ENCODE measurements at regions not wholly inside any gene's neighbourhood (a gene's known extent, or its start where the extent isn't known, plus 50 kb on each side); places are given as distances from the start of the nearest gene placed in this dataset.

DNA sequence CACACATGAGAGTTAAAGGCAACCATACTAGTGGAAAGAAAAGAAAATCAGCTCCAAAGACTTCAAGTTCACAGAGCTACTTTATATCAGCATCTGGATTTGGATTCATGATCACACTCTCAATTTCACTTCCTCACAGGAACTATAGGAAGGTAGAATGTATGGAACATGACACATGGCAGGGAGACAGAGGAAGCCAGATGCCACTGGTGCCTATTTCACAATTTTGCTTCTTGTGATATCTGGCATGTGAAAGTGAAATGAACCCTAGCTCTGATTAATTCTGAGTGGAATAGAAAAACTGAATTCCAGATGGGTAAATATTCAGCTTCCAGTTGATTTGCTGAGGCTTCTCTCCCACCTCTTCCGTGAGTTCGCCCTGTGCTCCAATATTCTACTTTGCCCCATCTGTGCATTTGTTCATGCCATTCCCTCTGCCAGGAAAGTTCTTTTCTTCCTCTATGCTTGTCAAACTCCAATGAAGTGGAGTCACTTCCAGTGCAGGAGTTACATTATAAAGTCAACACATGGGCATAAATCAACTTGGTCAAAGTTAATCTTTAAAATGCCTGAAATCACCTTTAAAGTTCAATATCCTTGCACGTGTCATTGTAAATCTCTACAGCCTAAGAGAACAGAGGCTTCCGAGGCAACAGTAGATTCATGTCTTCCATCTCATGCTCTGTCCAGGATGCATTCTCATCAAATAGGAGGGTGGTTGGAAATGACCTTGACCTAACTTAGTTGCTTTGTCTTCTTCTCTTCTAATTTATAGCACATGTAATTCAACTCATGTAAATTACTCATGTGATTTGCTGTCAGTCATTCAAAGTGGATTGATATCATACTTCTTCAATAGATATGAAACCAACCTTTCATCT lies 275.3 kb downstream of the HIVEP2 start:
- DNase-seq (ENCODE audit: low read depth, low spot score) = no peak
- Histone ChIP-seq H3K27me3 (ENCODE audit: insufficient read depth, insufficient read length) (no peaks in the 10 kb centered on the region), H3K36me3 (ENCODE audit: insufficient read depth, insufficient read length, low read length) (no peaks in the 10 kb centered on the region), H3K4me1 (ENCODE audit: insufficient read depth, insufficient read length) (no peaks in the 10 kb centered on the region), H3K9me3 (ENCODE audit: insufficient read depth, low read length) (no peaks in the 10 kb centered on the region), H3K4me3 (ENCODE audit: insufficient read length, low read depth) (no peak overlapping the region), H3K9ac (ENCODE audit: insufficient read length, low read depth) (no peak overlapping the region)
- TF ChIP-seq SUZ12 (IDR thresholded peaks at IDR 0.05; ENCODE audit: extremely low read depth, insufficient read depth, insufficient read length) (no peak), ZNF274 (IDR thresholded peaks at IDR 0.05; ENCODE audit: low read depth, low read length) (no peak), YY1 (IDR thresholded peaks at IDR 0.05; ENCODE audit: insufficient read depth, insufficient read length) (no peak)

DNA sequence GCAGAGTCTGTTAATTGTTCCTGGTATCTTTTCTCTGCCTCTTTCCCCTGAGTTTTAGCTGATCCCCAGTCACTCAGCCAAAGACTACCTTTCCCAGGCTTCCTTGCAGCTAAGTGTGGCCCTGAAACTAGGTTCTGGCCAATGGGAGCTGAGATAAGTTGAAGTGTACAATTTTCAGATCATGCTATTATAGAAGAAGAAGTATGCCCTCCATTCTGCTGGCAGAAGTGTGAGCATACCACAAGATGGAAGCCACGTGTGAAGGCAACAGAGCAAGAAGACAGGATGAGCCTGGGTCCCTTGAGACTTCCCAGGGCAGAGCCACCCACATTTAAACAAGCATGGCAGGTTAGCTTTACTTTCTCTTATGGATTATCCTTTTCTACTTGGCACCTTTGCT lies 273.2 kb downstream of the HIVEP2 start:
- Histone ChIP-seq H3K4me3 (ENCODE audit: insufficient read length, low read depth) (no peak overlapping the region), H3K4me1 (ENCODE audit: insufficient read depth, insufficient read length) (no peaks in the 10 kb centered on the region), H3K9ac (ENCODE audit: insufficient read length, low read depth) (no peak overlapping the region), H3K9me3 (ENCODE audit: insufficient read depth, low read length) (no peaks in the 10 kb centered on the region), H3K36me3 (ENCODE audit: insufficient read depth, insufficient read length, low read length) (no peaks in the 10 kb centered on the region), H3K27me3 (ENCODE audit: insufficient read depth, insufficient read length) (no peaks in the 10 kb centered on the region)
- TF ChIP-seq YY1 (IDR thresholded peaks at IDR 0.05; ENCODE audit: insufficient read depth, insufficient read length) (no peak), ZNF274 (IDR thresholded peaks at IDR 0.05; ENCODE audit: low read depth, low read length) (no peak), SUZ12 (IDR thresholded peaks at IDR 0.05; ENCODE audit: extremely low read depth, insufficient read depth, insufficient read length) (no peak)
- DNase-seq (ENCODE audit: low read depth, low spot score) = no peak

DNA sequence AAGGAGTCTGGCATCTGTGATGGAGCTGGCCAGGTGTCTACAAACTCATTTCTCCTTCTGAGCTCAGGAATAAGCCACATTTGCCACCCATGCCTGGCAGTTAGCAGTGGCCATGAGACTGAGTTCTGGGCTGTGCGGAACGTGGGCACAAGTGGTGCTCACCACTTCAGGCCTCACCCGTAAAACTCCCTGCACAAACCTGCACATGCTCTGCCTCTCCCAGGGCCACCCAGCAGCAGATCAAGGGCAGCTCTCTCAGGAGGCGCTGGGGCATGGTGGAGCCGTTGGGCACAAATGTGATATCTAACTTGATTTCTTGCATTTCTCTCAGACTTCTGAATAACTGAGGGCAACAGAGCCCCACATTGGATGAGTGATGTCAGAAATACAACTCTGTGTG lies 269.5 kb downstream of the HIVEP2 start:
- no peak for DNase-seq (ENCODE audit: low read depth, low spot score)
- no peak for TF ChIP-seq SUZ12 (IDR thresholded peaks at IDR 0.05; ENCODE audit: extremely low read depth, insufficient read depth, insufficient read length)
- no peak for TF ChIP-seq ZNF274 (IDR thresholded peaks at IDR 0.05; ENCODE audit: low read depth, low read length)
- TF ChIP-seq YY1 (IDR thresholded peaks at IDR 0.05; ENCODE audit: insufficient read depth, insufficient read length) = no peak

DNA sequence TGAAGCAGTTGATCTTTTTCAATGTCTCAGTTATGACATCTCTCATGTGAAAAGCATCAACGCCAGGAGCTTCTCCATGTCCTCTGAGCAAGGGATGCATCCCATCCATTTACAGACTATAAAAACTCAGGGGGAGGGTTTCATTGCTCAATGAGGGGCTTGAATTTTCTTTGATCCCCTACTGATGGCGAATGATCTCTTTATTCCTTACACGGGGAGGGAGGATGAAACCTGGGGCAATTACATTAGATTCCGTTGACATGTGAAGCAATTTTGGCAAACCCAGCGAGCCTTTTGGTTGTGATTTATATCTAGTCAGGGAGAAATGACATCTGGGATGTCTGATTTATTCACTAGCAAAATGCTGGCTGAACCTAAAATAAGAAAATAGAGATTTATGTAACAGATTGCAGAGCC lies 268.9 kb downstream of the HIVEP2 start:
- no peak for TF ChIP-seq ZNF274 (IDR thresholded peaks at IDR 0.05; ENCODE audit: low read depth, low read length)
- TF ChIP-seq YY1 (IDR thresholded peaks at IDR 0.05; ENCODE audit: insufficient read depth, insufficient read length) = no peak
- no peak for TF ChIP-seq SUZ12 (IDR thresholded peaks at IDR 0.05; ENCODE audit: extremely low read depth, insufficient read depth, insufficient read length)
- H3K4me3 ChIP-seq (ENCODE audit: insufficient read length, low read depth) = no peak overlapping the region
- no peak for DNase-seq (ENCODE audit: low read depth, low spot score)
- no peaks in the 10 kb centered on the region for H3K27me3 ChIP-seq (ENCODE audit: insufficient read depth, insufficient read length)
- H3K4me1 ChIP-seq (ENCODE audit: insufficient read depth, insufficient read length) = no peaks in the 10 kb centered on the region
- no peaks in the 10 kb centered on the region for H3K9me3 ChIP-seq (ENCODE audit: insufficient read depth, low read length)
- no peak overlapping the region for H3K9ac ChIP-seq (ENCODE audit: insufficient read length, low read depth)
- no peaks in the 10 kb centered on the region for H3K36me3 ChIP-seq (ENCODE audit: insufficient read depth, insufficient read length, low read length)

More for the DNA sequence above, 269.5 kb downstream of the HIVEP2 start:
- no peaks in the 10 kb centered on the region for H3K9me3 ChIP-seq (ENCODE audit: insufficient read depth, low read length)
- no peaks in the 10 kb centered on the region for H3K36me3 ChIP-seq (ENCODE audit: insufficient read depth, insufficient read length, low read length)
- no peaks in the 10 kb centered on the region for H3K27me3 ChIP-seq (ENCODE audit: insufficient read depth, insufficient read length)
- no peak overlapping the region for H3K9ac ChIP-seq (ENCODE audit: insufficient read length, low read depth)
- no peak overlapping the region for H3K4me3 ChIP-seq (ENCODE audit: insufficient read length, low read depth)
- no peaks in the 10 kb centered on the region for H3K4me1 ChIP-seq (ENCODE audit: insufficient read depth, insufficient read length)

DNA sequence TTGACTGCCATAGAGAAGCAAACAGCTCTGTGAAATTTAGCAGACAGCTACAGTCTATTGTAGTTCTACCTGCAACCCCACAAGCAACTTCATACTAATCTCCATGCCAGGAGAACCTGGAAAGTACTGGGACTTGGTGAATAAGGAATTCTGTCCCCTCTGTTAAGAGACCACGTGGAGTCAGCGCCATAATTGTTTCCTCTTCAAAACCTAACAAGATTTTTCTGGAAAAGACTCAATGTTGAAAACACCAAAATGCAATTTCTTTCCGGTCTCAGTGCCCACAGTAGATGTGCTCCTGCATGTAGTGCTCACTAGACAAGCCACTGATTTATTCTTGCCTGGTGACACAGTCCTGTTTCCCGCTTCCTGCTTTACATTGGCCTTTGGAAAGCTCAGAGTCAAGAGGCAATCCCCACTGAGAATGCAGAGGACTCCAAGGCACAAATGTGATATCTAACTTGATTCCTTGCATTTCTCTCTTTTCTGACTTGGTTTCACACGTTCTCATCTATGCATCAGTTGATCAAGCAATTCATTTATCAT lies 268.3 kb downstream of the HIVEP2 start:
- Histone ChIP-seq H3K9me3 (ENCODE audit: insufficient read depth, low read length) (no peaks in the 10 kb centered on the region), H3K4me3 (ENCODE audit: insufficient read length, low read depth) (no peak overlapping the region), H3K36me3 (ENCODE audit: insufficient read depth, insufficient read length, low read length) (no peaks in the 10 kb centered on the region), H3K4me1 (ENCODE audit: insufficient read depth, insufficient read length) (no peaks in the 10 kb centered on the region), H3K27me3 (ENCODE audit: insufficient read depth, insufficient read length) (no peaks in the 10 kb centered on the region), H3K9ac (ENCODE audit: insufficient read length, low read depth) (no peak overlapping the region)
- no peak for DNase-seq (ENCODE audit: low read depth, low spot score)
- no peak for TF ChIP-seq YY1 (IDR thresholded peaks at IDR 0.05; ENCODE audit: insufficient read depth, insufficient read length)
- TF ChIP-seq SUZ12 (IDR thresholded peaks at IDR 0.05; ENCODE audit: extremely low read depth, insufficient read depth, insufficient read length) = no peak
- no peak for TF ChIP-seq ZNF274 (IDR thresholded peaks at IDR 0.05; ENCODE audit: low read depth, low read length)

DNA sequence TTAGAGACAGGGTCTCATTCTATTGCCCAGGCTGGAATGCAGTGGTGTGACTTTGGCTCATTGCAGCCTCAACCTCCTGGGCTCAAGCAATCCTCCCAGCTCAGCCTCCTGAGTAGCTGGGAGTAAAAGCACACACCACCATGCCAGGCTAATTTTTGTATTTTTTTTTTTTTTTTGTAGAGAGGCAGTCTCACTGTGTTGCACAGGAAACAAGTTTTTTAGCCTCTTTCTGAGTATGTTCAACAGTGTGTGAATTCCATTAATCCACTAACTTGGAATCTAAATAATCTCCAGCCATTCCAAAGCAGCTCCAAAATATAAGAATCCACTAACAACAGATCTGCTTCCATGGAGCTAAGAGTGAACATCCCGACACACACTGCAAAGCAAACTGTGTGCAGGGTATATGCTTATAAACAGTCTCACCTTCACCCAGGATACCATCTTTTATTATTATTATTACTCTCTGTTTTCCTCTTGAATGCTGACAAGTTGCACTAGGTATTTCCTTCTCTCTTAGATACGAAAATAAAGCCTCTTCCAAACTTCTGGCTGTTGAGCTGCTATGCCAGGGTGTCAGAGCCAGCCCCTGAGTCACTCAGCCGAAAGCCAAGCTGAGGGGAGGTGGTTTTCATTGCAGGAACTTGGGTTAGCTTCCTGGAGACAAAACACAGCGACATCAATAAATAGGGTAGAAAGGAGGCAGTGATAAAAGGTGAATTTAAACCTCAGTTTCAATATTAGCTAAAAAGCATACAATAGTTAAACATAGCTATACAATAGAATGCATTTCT lies 264.9 kb downstream of the HIVEP2 start:
- no peak for DNase-seq (ENCODE audit: low read depth, low spot score)
- Histone ChIP-seq H3K9ac (ENCODE audit: insufficient read length, low read depth) (no peak overlapping the region), H3K36me3 (ENCODE audit: insufficient read depth, insufficient read length, low read length) (no peaks in the 10 kb centered on the region), H3K9me3 (ENCODE audit: insufficient read depth, low read length) (no peaks in the 10 kb centered on the region), H3K4me3 (ENCODE audit: insufficient read length, low read depth) (no peak overlapping the region), H3K4me1 (ENCODE audit: insufficient read depth, insufficient read length) (no peaks in the 10 kb centered on the region), H3K27me3 (ENCODE audit: insufficient read depth, insufficient read length) (no peaks in the 10 kb centered on the region)
- TF ChIP-seq SUZ12 (IDR thresholded peaks at IDR 0.05; ENCODE audit: extremely low read depth, insufficient read depth, insufficient read length) = no peak
- no peak for TF ChIP-seq ZNF274 (IDR thresholded peaks at IDR 0.05; ENCODE audit: low read depth, low read length)
- no peak for TF ChIP-seq YY1 (IDR thresholded peaks at IDR 0.05; ENCODE audit: insufficient read depth, insufficient read length)

DNA sequence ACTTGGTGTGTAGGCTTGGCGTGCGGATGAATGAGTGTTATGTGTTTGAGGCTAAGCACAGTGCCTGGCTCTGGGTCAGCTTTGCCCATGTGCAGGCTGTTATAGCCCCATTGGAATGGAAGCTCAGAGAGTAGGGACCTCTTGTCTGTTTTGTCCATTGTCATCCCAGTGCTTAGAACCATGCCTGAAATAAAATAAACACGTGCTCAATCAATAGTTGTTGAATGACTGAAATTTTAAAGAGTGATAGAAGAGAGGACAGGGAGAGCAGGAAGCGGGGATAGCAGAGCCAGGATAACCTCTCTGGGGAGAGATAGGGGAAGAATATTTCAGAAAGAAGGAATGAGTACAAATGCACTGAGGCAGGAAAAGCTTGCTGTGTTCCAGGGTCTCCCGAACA lies 263.9 kb downstream of the HIVEP2 start:
- Histone ChIP-seq H3K36me3 (ENCODE audit: insufficient read depth, insufficient read length, low read length) (no peaks in the 10 kb centered on the region), H3K27me3 (ENCODE audit: insufficient read depth, insufficient read length) (no peaks in the 10 kb centered on the region), H3K4me1 (ENCODE audit: insufficient read depth, insufficient read length) (no peaks in the 10 kb centered on the region), H3K9ac (ENCODE audit: insufficient read length, low read depth) (no peak overlapping the region), H3K9me3 (ENCODE audit: insufficient read depth, low read length) (no peaks in the 10 kb centered on the region), H3K4me3 (ENCODE audit: insufficient read length, low read depth) (no peak overlapping the region)
- TF ChIP-seq YY1 (IDR thresholded peaks at IDR 0.05; ENCODE audit: insufficient read depth, insufficient read length) = no peak
- TF ChIP-seq ZNF274 (IDR thresholded peaks at IDR 0.05; ENCODE audit: low read depth, low read length) = no peak
- TF ChIP-seq SUZ12 (IDR thresholded peaks at IDR 0.05; ENCODE audit: extremely low read depth, insufficient read depth, insufficient read length) = no peak
- DNase-seq (ENCODE audit: low read depth, low spot score) = no peak
